Esophagus squamous epithelium (tissue), 4 donors: ENCODE measurements at regions not wholly inside any gene's neighbourhood (a gene's known extent, or its start where the extent isn't known, plus 50 kb on each side); places are given as distances from the start of the nearest gene placed in this dataset.
A peak's percentile ranks its signal among the peaks of the same experiment; 100 is the strongest.

Experiments
- POLR2A ChIP-seq, 4 donors: fragments of 450-650 bp; IDR thresholded peaks; one replicate each; pipeline ENCODE4 v1.6.1; 2017; ENCODE audit warnings: antibody characterized with exemption in 4 of 4, mild to moderate bottlenecking in 4 of 4, moderate library complexity in 3 of 4
- TF ChIP-seq, protein P1 (sequence below), 6 experiments: fragments of 450-650 bp in 4 of 6; fragments of 200-600 bp in 2 of 6; sonication (generic) in 2 of 6; IDR thresholded peaks; one replicate each; pipeline ENCODE4 v1.5.1; 2016 to 2019; ENCODE audit warnings: antibody characterized with exemption in 6 of 6, mild to moderate bottlenecking in 4 of 6, moderate library complexity in 4 of 6

DNA sequence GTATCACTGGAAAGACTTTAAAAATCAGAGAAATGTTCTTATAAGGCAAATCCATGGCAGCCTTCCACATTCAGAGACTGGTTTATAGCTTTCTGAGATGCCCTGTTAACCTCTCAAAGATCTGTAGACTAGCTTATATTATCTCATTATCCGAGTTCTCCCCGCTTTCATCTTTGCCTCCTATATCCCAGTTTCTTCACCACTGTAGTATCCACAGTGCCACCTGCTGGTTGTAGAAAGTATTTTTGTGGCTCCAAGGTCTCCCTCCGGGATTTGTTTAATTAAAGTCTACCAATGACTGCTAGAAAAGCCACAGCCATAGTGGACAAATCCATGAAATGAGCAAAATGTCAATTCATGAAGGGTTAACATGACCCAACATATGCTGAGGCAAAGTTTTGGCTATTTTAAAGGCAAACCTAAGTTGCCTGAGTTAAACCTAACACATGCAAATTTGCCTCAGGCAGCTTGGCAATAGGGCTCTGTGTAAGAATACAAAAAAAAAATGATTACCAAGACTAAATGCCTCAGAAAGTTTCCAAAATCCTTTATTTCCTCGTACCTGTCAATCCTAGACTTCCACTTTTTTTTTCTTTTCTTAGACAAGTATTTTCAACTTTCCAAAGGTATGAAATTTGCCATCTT is 218.8 kb upstream of the BMP4 start:
- TF ChIP-seq, protein P1, sequence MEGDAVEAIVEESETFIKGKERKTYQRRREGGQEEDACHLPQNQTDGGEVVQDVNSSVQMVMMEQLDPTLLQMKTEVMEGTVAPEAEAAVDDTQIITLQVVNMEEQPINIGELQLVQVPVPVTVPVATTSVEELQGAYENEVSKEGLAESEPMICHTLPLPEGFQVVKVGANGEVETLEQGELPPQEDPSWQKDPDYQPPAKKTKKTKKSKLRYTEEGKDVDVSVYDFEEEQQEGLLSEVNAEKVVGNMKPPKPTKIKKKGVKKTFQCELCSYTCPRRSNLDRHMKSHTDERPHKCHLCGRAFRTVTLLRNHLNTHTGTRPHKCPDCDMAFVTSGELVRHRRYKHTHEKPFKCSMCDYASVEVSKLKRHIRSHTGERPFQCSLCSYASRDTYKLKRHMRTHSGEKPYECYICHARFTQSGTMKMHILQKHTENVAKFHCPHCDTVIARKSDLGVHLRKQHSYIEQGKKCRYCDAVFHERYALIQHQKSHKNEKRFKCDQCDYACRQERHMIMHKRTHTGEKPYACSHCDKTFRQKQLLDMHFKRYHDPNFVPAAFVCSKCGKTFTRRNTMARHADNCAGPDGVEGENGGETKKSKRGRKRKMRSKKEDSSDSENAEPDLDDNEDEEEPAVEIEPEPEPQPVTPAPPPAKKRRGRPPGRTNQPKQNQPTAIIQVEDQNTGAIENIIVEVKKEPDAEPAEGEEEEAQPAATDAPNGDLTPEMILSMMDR (IDR thresholded peaks at IDR 0.05): peak; percentile 65 to 89 (median 83)
- no peak for TF ChIP-seq POLR2A (IDR thresholded peaks at IDR 0.05)
